Activated naive CD8-positive, alpha-beta T cell treated with anti-CD3 and anti-CD28 coated beads, Interleukin-2, amount 10 ng/mL, durations not matched to agents 7 days and 5 days (primary cell): ENCODE measurements at regions not wholly inside any gene's neighbourhood (a gene's known extent, or its start where the extent isn't known, plus 50 kb on each side); places are given as distances from the start of the nearest gene placed in this dataset.
"Not testable (repeated sequence)": the region's sequence is repeated elsewhere in the genome, so short reads cannot be mapped to it uniquely, and the experiment has no call there.

Experiments
- ATAC-seq: fragments of 150-1000 bp; cut with Tn5 transposase; one replicate; pipeline ENCODE4 v1.10.0; 2021; ENCODE audit warnings: low read depth, moderate library complexity
- POLR2A ChIA-PET: fragments of 350-600 bp; sonication (Branson Sonifier 250); formaldehyde crosslinking; loops from one replicate; lab custom pipeline; 2021; ENCODE audit warnings: antibody characterized with exemption; lab: Charles Lee
- DNase-seq: peaks from one replicate; pipeline ENCODE4 v3.0.0; 2021
- H3K27ac Mint-ChIP-seq: one replicate; pipeline ENCODE4 v1.8.0; 2022; ENCODE audit warnings: mild to moderate bottlenecking, mixed read lengths
- H3K27me3 Mint-ChIP-seq: one replicate; pipeline ENCODE4 v1.8.0; 2022; ENCODE audit warnings: mild to moderate bottlenecking, moderate library complexity, mixed read lengths
- H3K36me3 Mint-ChIP-seq: one replicate; pipeline ENCODE4 v1.8.0; 2021; ENCODE audit warnings: mild to moderate bottlenecking, mixed read lengths
- H3K4me1 Mint-ChIP-seq: one replicate; pipeline ENCODE4 v1.8.0; 2021; ENCODE audit warnings: mixed read lengths
- H3K4me3 Mint-ChIP-seq: one replicate; pipeline ENCODE4 v1.8.0; 2022; ENCODE audit warnings: mild to moderate bottlenecking, moderate library complexity, mixed read lengths
- H3K9me3 Mint-ChIP-seq: one replicate; pipeline ENCODE4 v1.8.0; 2021; ENCODE audit warnings: mixed read lengths

GRCh38 chr16:6726621-6727020, 606.0 kb upstream of the RBFOX1 start:
- H3K4me1 Mint-ChIP-seq, result no peaks in the 10 kb centered on the region

DNA sequence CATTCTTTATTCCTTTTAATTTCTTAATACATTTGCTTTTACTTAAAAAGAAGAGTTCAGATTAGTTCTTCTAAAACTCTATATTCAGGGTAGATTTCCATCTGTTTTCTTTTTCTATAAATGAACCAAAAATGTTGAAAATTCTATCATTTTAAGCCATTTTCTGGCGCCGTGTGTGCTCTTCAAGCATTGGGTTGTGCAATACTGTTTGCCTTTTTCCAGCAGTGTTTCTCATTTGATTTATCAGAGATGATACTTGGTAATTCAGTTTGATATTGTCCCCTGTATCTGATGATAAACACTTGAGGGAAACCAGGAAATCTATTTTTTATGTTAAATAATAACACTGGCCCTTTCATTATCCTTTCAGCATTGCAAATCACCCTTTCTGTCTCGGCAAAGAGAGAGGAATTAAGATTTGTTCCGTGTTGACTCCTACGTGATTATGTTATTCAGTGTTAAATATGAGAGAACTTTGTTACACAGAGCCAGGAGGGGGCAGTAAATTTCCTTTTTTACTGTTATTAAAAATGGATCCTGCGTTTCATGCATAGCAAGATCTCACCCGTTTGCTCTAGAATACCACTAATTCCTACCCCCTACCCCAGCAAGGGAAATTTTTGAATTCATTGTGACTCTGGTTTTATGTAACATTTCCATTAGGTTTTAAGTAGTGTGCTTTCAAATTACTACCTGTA, 606.9 kb upstream of the RBFOX1 start:
- POLR2A ChIA-PET, result no interaction called here
- Mint-ChIP-seq H3K27ac (no peak overlapping the region), H3K4me3 (no peak overlapping the region), H3K27me3 (no peaks in the 10 kb centered on the region), H3K9me3 (peaks cover 2% of the 10 kb centered on the region), H3K36me3 (no peaks in the 10 kb centered on the region), H3K4me1 (no peaks in the 10 kb centered on the region)
- ATAC-seq, result no peak
- no peak for DNase-seq

More at GRCh38 chr16:6726621-6727020, 606.0 kb upstream of the RBFOX1 start:
- Mint-ChIP-seq H3K27ac (no peak overlapping the region), H3K9me3 (no peaks in the 10 kb centered on the region), H3K4me3 (no peak overlapping the region), H3K36me3 (no peaks in the 10 kb centered on the region), H3K27me3 (no peaks in the 10 kb centered on the region)
- ATAC-seq, result no peak
- no peak for DNase-seq
- POLR2A ChIA-PET, result no interaction called here

- H3K9me3 Mint-ChIP-seq, H3K27ac Mint-ChIP-seq, H3K4me1 Mint-ChIP-seq, H3K36me3 Mint-ChIP-seq, POLR2A ChIA-PET, DNase-seq, H3K27me3 Mint-ChIP-seq, H3K4me3 Mint-ChIP-seq, ATAC-seq: not testable (repeated sequence)
Observed at GRCh38 chr16:6725206-6725605, 607.4 kb upstream of the RBFOX1 start.

GRCh38 chr16:6722786-6723185, 609.9 kb upstream of the RBFOX1 start:
- no peak overlapping the region for H3K27ac Mint-ChIP-seq
- POLR2A ChIA-PET, result no interaction called here

GRCh38 chr16:6714510-6714909, 618.1 kb upstream of the RBFOX1 start:
- H3K27ac Mint-ChIP-seq, result no peak overlapping the region

More at GRCh38 chr16:6722786-6723185, 609.9 kb upstream of the RBFOX1 start:
- H3K9me3 Mint-ChIP-seq, result peaks cover 6% of the 10 kb centered on the region
- no peak overlapping the region for H3K4me3 Mint-ChIP-seq
- no peaks in the 10 kb centered on the region for H3K4me1 Mint-ChIP-seq
- ATAC-seq, result no peak
- no peaks in the 10 kb centered on the region for H3K36me3 Mint-ChIP-seq
- H3K27me3 Mint-ChIP-seq, result no peaks in the 10 kb centered on the region
- no peak for DNase-seq

GRCh38 chr16:6709736-6710135, 622.9 kb upstream of the RBFOX1 start:
- Mint-ChIP-seq H3K4me1 (no peaks in the 10 kb centered on the region), H3K9me3 (peaks cover 13% of the 10 kb centered on the region), H3K27me3 (no peaks in the 10 kb centered on the region), H3K36me3 (no peaks in the 10 kb centered on the region), H3K4me3 (no peak overlapping the region), H3K27ac (no peak overlapping the region)
- POLR2A ChIA-PET, result no interaction called here
- DNase-seq, result no peak
- ATAC-seq, result no peak

More at GRCh38 chr16:6714510-6714909, 618.1 kb upstream of the RBFOX1 start:
- Mint-ChIP-seq H3K4me3 (no peak overlapping the region), H3K27me3 (no peaks in the 10 kb centered on the region), H3K4me1 (no peaks in the 10 kb centered on the region), H3K9me3 (peaks cover 18% of the 10 kb centered on the region), H3K36me3 (no peaks in the 10 kb centered on the region)
- POLR2A ChIA-PET, result no interaction called here
- DNase-seq (no peak), ATAC-seq (no peak)

DNA sequence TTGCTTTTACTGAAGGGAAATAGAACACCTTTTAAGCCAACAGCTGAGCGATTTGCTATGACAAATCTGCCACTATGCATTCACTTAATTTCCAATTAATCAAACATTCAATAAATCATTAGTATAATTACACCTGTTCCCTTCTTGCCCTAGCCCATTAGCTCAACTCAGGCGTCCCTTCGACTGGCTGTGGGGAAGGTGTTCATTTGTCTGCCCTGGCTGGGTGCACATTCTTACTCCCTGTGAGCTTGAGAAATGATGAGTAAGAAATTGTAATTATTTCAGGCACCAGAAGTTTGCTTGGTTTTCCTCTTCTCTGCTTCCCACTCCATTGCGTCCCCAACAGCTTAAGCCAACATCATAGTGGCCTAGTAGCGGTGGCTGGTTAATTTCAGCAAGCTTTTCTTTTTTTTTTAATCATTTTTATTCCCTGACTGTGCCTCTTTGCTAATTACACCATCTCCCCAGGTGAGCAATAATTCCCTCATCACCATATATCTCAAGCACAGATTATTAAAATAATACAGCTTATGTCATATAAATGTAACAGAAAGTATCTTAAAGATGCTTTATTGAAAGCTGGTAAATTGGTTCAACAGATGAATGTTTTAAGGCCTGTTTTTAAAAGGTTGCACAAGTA, 623.9 kb upstream of the RBFOX1 start:
- Mint-ChIP-seq H3K4me3 (no peak overlapping the region), H3K4me1 (no peaks in the 10 kb centered on the region), H3K27ac (no peak overlapping the region), H3K36me3 (no peaks in the 10 kb centered on the region), H3K27me3 (no peaks in the 10 kb centered on the region), H3K9me3 (peaks cover 12% of the 10 kb centered on the region)
- DNase-seq, result no peak
- ATAC-seq, result no peak
- POLR2A ChIA-PET, result no interaction called here

DNA sequence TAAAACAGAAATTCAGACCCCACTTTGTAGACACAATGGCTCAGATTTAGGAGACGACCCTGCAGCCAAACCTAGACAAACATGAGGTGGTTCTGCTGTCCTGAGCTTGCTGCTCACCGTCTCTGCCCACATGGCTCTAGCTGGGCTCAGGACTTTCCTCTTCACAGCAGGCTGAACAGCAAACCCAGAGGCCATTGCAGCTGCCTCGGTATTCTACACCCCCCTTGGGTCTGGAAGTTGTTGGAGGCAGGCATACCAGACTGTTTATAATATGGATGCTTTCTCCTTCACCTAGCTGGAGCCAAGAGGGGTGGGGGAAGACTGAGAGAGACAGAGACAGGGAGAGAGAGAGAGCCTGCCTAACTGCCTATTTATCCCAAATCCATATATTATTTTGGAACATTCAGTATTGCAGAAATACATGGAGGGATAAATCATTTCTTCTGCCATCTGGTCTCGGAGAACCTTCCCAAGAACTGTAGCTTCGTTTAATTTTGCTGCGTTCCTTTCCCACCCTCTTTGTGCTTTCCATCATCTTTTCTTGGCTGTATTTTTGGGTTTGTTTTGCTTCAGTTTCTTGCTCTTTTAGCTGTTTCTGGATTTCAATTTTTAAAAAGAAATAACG, 628.2 kb upstream of the RBFOX1 start:
- Mint-ChIP-seq H3K36me3 (no peaks in the 10 kb centered on the region), H3K4me1 (no peaks in the 10 kb centered on the region), H3K4me3 (no peak overlapping the region), H3K27ac (no peak overlapping the region), H3K27me3 (no peaks in the 10 kb centered on the region), H3K9me3 (peaks cover 4% of the 10 kb centered on the region)
- DNase-seq (no peak), ATAC-seq (no peak)
- POLR2A ChIA-PET, result no interaction called here

GRCh38 chr16:6701096-6701495, 631.5 kb upstream of the RBFOX1 start:
- Mint-ChIP-seq H3K4me1 (no peaks in the 10 kb centered on the region), H3K9me3 (peaks cover 4% of the 10 kb centered on the region), H3K27me3 (no peaks in the 10 kb centered on the region)

DNA sequence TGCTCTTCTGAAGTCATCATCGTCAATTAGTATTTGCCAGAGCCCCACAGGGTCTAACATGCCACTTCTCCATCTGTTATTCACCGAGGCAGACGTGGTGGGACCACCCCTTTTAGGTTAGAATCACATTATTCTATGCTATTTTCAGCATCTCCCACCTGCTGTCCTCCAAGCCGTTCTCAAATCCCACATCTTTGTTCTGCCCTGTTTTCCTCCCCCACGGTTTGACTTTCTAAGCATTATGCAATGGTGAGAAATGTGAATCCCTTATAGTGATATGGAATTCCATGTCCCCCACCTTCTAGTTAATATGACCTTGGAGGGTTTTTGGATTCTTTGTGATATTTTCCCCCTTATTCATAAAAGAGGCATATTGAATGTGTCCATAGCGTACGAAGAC, 634.1 kb upstream of the RBFOX1 start:
- H3K36me3 Mint-ChIP-seq, result no peaks in the 10 kb centered on the region
- H3K27me3 Mint-ChIP-seq, result no peaks in the 10 kb centered on the region
- no peak overlapping the region for H3K27ac Mint-ChIP-seq
- ATAC-seq (no peak), DNase-seq (no peak)
- POLR2A ChIA-PET, result no interaction called here
- H3K4me1 Mint-ChIP-seq, result no peaks in the 10 kb centered on the region
- H3K4me3 Mint-ChIP-seq, result no peak overlapping the region
- H3K9me3 Mint-ChIP-seq, result peaks cover 4% of the 10 kb centered on the region

More at GRCh38 chr16:6701096-6701495, 631.5 kb upstream of the RBFOX1 start:
- no peak overlapping the region for H3K27ac Mint-ChIP-seq
- ATAC-seq (no peak), DNase-seq (no peak)
- H3K36me3 Mint-ChIP-seq, result no peaks in the 10 kb centered on the region
- H3K4me3 Mint-ChIP-seq, result no peak overlapping the region
- POLR2A ChIA-PET, result no interaction called here

GRCh38 chr16:6695666-6696065, 637.0 kb upstream of the RBFOX1 start:
- Mint-ChIP-seq H3K9me3 (peaks cover 1% of the 10 kb centered on the region), H3K4me1 (no peaks in the 10 kb centered on the region), H3K27me3 (no peaks in the 10 kb centered on the region), H3K4me3 (no peak overlapping the region), H3K27ac (no peak overlapping the region), H3K36me3 (no peaks in the 10 kb centered on the region)
- DNase-seq (no peak), ATAC-seq (no peak)
- POLR2A ChIA-PET, result no interaction called here

- no peaks in the 10 kb centered on the region for H3K36me3 Mint-ChIP-seq
- H3K9me3 Mint-ChIP-seq, result peaks cover 3% of the 10 kb centered on the region
- H3K4me1 Mint-ChIP-seq, result no peaks in the 10 kb centered on the region
- POLR2A ChIA-PET, result no interaction called here
- H3K4me3 Mint-ChIP-seq, result no peak overlapping the region
- no peaks in the 10 kb centered on the region for H3K27me3 Mint-ChIP-seq
- ATAC-seq (no peak), DNase-seq (no peak)
- H3K27ac Mint-ChIP-seq, result no peak overlapping the region
Observed at GRCh38 chr16:6694636-6695035, 638.0 kb upstream of the RBFOX1 start.

- ATAC-seq, DNase-seq, H3K4me1 Mint-ChIP-seq, POLR2A ChIA-PET, H3K27me3 Mint-ChIP-seq, H3K27ac Mint-ChIP-seq, H3K4me3 Mint-ChIP-seq, H3K9me3 Mint-ChIP-seq, H3K36me3 Mint-ChIP-seq: not testable (repeated sequence)
Observed at GRCh38 chr16:6693418-6693817, 639.2 kb upstream of the RBFOX1 start.

GRCh38 chr16:6692874-6693273, 639.8 kb upstream of the RBFOX1 start:
- H3K27me3 Mint-ChIP-seq, result no peaks in the 10 kb centered on the region
- DNase-seq (no peak), ATAC-seq (no peak)
- no peaks in the 10 kb centered on the region for H3K4me1 Mint-ChIP-seq
- H3K36me3 Mint-ChIP-seq, result no peaks in the 10 kb centered on the region
- no peak overlapping the region for H3K27ac Mint-ChIP-seq
- POLR2A ChIA-PET, result no interaction called here
- H3K4me3 Mint-ChIP-seq, result no peak overlapping the region
- H3K9me3 Mint-ChIP-seq, result peaks cover 9% of the 10 kb centered on the region
